ENCODE measurements at regions not wholly inside any gene's neighbourhood (a gene's known extent, or its start where the extent isn't known, plus 50 kb on each side); places are given as distances from the start of the nearest gene placed in this dataset.

DNA sequence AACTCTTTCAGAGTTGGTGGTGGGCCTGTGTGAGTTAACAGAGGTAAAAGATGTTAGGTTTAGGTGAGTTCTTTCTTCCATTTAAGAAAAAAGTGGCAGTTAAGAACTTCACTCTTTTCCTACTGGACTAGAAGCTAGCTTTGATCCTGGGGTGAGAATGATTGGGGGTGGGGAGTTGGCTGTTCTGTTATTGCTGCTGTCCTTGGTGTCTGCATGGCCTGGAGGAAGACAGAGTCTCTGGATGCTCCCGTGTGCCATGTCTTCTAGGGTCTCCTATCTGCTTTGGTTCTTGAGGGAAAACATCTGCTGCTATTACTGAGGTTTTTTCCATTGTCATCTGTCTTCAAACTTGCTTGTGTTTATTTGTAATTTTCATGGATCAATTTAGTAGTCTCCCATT is 275.7 kb downstream of the HLX start:
- Mint-ChIP-seq H3K27me3 (peaks cover 0 to 13% (median 5%) of the 10 kb centered on the region in 3 donors), H3K27ac (peak overlapping the region in 3 of 6 donors; percentile 1 to 68 (median 48)), H3K4me1 (peaks cover 11 to 18% (median 14%) of the 10 kb centered on the region in 3 donors), H3K4me3 (no peak overlapping the region), H3K36me3 (peaks cover 0 to 4% of the 10 kb centered on the region in 2 donors), H3K9me3 (peaks cover 0 to 8% (median 4%) of the 10 kb centered on the region in 7 donors)
- DNase-seq: no peak
- no peak for ATAC-seq (ENCODE audit: low read depth in 2 of 2)

DNA sequence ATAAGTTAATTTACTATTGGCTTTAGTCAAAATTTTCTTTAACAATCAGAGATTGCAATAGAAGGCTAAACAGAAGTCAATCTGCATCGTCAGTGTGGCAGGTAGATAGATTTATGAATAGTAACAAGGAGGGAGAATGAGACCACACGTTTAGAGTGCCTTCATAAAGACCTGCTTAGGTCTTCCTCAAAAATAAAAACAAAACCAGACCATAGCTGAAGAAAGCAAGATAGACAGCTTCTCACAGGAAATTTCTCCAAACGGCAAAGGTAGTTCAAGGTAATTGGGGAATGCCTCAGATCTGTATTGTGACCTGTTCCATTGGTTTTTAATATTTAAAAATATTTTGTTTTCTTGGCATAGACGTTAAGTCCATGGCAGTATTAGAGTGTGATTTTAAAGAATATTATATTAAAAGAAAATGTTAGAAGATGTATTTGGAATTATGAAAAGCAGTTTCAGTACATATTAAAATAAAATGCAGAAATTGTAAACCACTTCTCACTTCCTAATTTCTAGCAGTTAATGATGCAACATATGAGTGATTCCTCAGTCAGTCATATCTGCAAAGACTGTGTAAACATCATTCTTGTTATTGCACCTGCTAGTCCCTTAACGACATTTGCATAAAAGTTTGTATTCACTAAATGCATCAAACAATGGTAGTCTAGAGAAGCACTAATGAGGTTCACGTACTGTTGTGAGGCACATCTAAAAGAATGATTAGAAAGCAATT is 278.0 kb downstream of the HLX start:
- peaks cover 11 to 20% (median 18%) of the 10 kb centered on the region in 3 donors for H3K4me1 Mint-ChIP-seq
- H3K27me3 Mint-ChIP-seq: peaks cover 13 to 21% (median 14%) of the 10 kb centered on the region in 3 donors
- peak; percentile 64 for DNase-seq
- peaks cover 0 to 6% of the 10 kb centered on the region in 2 donors for H3K36me3 Mint-ChIP-seq
- H3K9me3 Mint-ChIP-seq: peaks cover 0 to 2% (median 0%) of the 10 kb centered on the region in 7 donors
- peak overlapping the region in 5 of 6 donors; percentile 53 to 96 (median 85) for H3K27ac Mint-ChIP-seq
- H3K4me3 Mint-ChIP-seq: peak overlapping the region in 4 of 8 donors; percentile 14 to 64 (median 60)
- peak; percentile 97 to 99 for ATAC-seq (ENCODE audit: low read depth in 2 of 2)

DNA sequence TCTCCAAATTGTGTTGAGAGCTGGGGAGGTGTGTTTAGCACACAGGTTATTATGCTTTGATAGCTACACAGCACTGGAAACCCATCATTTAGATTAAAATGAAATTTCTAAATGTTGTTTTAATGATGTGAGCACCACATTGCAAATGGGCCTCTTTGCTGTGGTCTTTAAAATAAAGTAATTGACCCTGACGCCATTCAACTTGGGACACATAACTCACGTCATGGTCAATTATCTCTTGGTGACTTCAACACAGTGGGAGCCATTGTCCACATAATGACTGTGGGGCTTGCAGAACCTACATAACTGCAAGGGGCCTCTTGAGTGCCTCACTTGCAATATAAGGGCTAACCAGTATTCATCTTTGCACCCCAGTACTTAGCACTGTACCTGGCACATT is 280.4 kb downstream of the HLX start:
- H3K27ac Mint-ChIP-seq: no peak overlapping the region
- H3K36me3 Mint-ChIP-seq: peaks cover 0 to 10% of the 10 kb centered on the region in 2 donors
- no peak for DNase-seq
- no peaks in the 10 kb centered on the region for H3K9me3 Mint-ChIP-seq
- H3K27me3 Mint-ChIP-seq: peaks cover 22 to 27% (median 23%) of the 10 kb centered on the region in 3 donors
- ATAC-seq (ENCODE audit: low read depth in 2 of 2): no peak
- no peak overlapping the region for H3K4me3 Mint-ChIP-seq
- peaks cover 10 to 26% (median 20%) of the 10 kb centered on the region in 3 donors for H3K4me1 Mint-ChIP-seq

DNA sequence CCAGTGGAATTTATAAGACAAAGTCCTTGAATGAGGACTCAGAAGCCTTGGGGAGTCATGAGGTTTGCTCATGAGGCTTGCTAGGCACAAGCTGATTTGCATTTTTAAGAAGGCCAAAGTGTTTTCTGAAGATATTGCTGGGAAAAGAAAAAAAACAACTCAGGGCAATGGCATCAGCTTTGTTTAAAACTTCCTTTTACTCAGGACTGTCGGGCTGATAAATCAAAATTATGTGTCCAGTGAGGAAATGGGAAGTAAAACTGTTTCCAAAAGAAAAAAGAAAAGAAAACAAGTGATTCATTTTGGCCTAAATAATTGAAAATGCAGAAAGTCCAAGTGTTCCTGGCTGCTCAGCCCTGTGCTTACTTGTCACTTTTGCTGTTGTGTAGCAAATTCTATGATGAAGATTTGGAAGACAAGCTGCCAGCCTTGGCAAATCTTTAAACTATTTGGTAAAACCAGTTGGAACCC is 282.4 kb downstream of the HLX start:
- Mint-ChIP-seq H3K27ac (no peak overlapping the region), H3K36me3 (peaks cover 0 to 10% of the 10 kb centered on the region in 2 donors), H3K9me3 (peaks cover 0 to 5% (median 0%) of the 10 kb centered on the region in 7 donors), H3K4me1 (peaks cover 26 to 44% (median 33%) of the 10 kb centered on the region in 3 donors), H3K27me3 (peaks cover 36 to 41% (median 36%) of the 10 kb centered on the region in 3 donors), H3K4me3 (no peak overlapping the region)
- no peak for ATAC-seq (ENCODE audit: low read depth in 2 of 2)
- DNase-seq: no peak

DNA sequence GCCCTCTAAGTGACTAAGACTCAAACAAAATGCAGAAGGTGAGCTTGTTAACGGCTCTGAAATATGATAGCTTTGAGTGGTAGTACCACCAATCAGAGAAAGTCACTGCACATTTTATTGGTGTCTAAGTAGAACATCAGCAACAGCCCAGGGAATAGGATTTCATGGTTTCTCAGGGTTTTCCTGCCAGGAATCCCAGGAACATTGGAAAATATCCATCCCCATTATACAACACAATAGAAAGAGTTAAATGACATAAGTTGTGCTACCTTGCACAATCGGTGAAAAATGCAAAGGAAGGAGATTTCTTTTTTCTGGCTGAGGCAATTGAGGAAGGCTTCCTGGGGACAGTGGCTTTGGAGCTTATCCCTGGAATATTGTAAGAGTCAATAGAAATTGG is 283.1 kb downstream of the HLX start:
- H3K27me3 Mint-ChIP-seq: peaks cover 36 to 47% (median 36%) of the 10 kb centered on the region in 3 donors
- peaks cover 27 to 49% (median 37%) of the 10 kb centered on the region in 3 donors for H3K4me1 Mint-ChIP-seq
- no peak overlapping the region for H3K27ac Mint-ChIP-seq
- no peak overlapping the region for H3K4me3 Mint-ChIP-seq
- H3K9me3 Mint-ChIP-seq: peaks cover 0 to 5% (median 0%) of the 10 kb centered on the region in 7 donors
- DNase-seq: no peak
- peaks cover 0 to 10% of the 10 kb centered on the region in 2 donors for H3K36me3 Mint-ChIP-seq
- ATAC-seq (ENCODE audit: low read depth in 2 of 2): no peak

DNA sequence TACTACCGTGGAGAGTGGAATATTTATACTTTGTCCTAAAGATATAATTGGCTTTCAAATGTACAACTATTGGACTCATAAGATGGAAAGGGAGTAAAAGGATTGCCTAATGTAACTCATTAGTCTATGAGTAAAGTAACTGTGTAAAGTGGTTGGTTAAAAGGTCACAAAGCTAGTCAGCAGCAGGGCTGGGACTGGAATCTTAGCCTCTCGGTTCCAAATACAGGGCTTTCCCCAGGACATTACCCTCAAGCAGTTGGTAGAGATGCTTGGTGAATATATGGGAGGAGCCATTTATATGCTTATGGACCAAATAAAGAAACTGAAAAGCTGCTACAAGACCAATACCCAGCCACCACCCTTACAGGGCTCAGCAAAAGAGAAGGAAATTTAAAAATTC is 283.7 kb downstream of the HLX start:
- peaks cover 36 to 48% (median 36%) of the 10 kb centered on the region in 3 donors for H3K27me3 Mint-ChIP-seq
- ATAC-seq (ENCODE audit: low read depth in 2 of 2) (no peak), DNase-seq (no peak)
- H3K9me3 Mint-ChIP-seq: peaks cover 0 to 5% (median 0%) of the 10 kb centered on the region in 7 donors
- H3K4me1 Mint-ChIP-seq: peaks cover 33 to 51% (median 43%) of the 10 kb centered on the region in 3 donors
- peaks cover 0 to 10% of the 10 kb centered on the region in 2 donors for H3K36me3 Mint-ChIP-seq
- H3K27ac Mint-ChIP-seq: peak overlapping the region in 1 of 6 donors; percentile 68
- no peak overlapping the region for H3K4me3 Mint-ChIP-seq

DNA sequence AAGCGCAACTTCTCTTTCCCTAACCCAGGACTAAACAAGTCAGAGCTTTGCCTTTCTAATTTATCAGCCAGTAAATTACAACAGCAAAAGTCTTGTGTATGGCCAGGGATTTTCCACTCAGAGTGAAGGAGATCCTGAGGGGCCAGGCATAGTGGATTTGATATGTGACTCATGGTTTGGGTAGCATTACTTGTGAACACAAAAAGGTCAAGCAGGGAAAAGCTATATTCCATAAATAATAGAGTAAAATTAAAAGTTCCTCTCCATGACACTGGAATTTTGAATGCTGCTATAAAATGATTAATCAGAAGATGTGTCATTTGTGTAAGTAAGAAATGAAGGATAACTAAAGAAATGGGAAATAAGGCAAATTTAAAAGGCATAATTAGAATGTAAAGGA is 284.8 kb downstream of the HLX start:
- ATAC-seq (ENCODE audit: low read depth in 2 of 2) (no peak), DNase-seq (no peak)
- Mint-ChIP-seq H3K4me3 (no peak overlapping the region), H3K27ac (no peak overlapping the region), H3K4me1 (peaks cover 39 to 51% (median 40%) of the 10 kb centered on the region in 3 donors), H3K27me3 (peaks cover 36 to 42% (median 42%) of the 10 kb centered on the region in 3 donors), H3K9me3 (peaks cover 0 to 5% (median 0%) of the 10 kb centered on the region in 7 donors), H3K36me3 (peaks cover 0 to 10% of the 10 kb centered on the region in 2 donors)

DNA sequence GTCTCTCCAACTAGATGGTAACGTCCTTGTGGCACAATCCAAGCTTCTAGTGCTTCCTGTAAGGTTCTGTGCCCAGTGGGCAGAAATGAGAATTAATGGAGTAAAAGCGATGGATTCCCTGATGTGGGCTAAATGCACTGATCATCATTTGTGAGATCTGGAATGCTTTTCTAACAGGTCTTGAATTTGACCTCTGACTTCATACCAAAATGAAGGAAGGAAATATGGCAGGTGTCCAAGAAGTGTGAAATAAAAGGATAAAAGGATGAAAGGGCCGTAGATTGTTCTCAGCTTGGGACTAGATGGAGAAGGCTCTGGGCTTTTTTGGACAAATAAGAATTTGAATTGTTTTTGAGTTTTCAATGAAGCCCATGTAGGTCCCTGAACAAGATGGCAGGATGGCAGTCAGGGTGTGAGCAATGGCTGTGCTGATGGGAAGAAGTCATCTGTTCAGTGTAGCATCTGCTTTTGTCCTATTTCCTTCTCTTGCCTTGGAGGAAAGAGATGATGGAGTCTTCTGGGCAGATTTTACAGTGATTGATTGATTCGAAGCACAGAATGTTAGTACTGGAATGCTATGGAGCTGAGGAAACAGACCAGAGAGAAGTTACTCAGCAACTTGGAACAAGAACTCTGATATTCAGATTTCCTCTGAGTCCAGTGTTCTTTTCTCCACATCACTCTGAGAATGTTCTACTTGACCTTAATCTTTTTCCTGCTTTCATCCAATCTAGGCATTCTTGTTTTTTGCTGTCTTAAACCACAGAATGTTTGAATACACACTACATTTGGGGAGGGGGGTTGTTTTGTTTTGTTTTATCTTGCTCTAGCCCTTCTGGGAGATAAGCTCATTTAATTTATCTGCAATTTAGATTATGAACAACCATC is 286.0 kb downstream of the HLX start:
- Mint-ChIP-seq H3K4me1 (peaks cover 39 to 59% (median 40%) of the 10 kb centered on the region in 3 donors), H3K4me3 (peak overlapping the region in 1 of 8 donors; percentile 84), H3K27ac (no peak overlapping the region), H3K36me3 (peaks cover 0 to 10% of the 10 kb centered on the region in 2 donors), H3K27me3 (peaks cover 36 to 46% (median 42%) of the 10 kb centered on the region in 3 donors), H3K9me3 (peaks cover 0 to 5% (median 0%) of the 10 kb centered on the region in 7 donors)
- DNase-seq (no peak), ATAC-seq (ENCODE audit: low read depth in 2 of 2) (no peak)

DNA sequence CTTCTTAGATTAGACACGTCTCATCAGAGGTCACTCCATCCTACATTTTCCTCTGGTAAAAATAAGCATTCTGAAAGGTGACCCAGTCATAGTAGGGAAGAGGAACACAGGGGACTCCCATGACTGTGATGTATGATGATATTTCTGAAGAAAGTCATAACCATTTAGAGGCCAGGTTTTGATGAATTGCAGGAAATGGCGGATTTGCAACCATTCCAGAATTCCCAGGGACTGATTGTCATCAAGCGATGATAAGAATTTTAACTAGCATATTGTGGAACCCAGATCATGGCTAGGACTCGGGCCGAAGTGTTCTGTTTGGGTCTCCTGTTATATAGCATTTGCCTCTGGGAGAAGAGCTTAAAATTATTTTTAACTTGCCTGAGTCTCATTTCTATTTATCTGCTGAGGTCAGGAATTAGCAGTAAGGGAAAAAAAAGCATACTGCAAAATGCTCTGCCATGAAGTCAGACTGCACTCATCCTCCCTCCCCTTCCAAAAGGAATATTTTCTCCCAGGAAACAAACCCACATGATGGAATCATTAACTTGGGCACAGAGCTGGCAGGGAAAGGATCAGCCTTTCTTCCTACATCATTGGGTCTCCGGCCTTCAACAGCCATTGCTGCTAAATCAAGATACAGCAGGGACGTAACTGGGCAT is 286.7 kb downstream of the HLX start:
- ATAC-seq (ENCODE audit: low read depth in 2 of 2) (no peak), DNase-seq (no peak)
- H3K4me1 Mint-ChIP-seq: peaks cover 39 to 59% (median 39%) of the 10 kb centered on the region in 3 donors
- H3K9me3 Mint-ChIP-seq: peaks cover 0 to 5% (median 0%) of the 10 kb centered on the region in 7 donors
- peaks cover 35 to 49% (median 40%) of the 10 kb centered on the region in 3 donors for H3K27me3 Mint-ChIP-seq
- peaks cover 0 to 10% of the 10 kb centered on the region in 2 donors for H3K36me3 Mint-ChIP-seq
- peak overlapping the region in 3 of 8 donors; percentile 9 to 84 (median 62) for H3K4me3 Mint-ChIP-seq
- H3K27ac Mint-ChIP-seq: peak overlapping the region in 2 of 6 donors; percentile 63 to 90

DNA sequence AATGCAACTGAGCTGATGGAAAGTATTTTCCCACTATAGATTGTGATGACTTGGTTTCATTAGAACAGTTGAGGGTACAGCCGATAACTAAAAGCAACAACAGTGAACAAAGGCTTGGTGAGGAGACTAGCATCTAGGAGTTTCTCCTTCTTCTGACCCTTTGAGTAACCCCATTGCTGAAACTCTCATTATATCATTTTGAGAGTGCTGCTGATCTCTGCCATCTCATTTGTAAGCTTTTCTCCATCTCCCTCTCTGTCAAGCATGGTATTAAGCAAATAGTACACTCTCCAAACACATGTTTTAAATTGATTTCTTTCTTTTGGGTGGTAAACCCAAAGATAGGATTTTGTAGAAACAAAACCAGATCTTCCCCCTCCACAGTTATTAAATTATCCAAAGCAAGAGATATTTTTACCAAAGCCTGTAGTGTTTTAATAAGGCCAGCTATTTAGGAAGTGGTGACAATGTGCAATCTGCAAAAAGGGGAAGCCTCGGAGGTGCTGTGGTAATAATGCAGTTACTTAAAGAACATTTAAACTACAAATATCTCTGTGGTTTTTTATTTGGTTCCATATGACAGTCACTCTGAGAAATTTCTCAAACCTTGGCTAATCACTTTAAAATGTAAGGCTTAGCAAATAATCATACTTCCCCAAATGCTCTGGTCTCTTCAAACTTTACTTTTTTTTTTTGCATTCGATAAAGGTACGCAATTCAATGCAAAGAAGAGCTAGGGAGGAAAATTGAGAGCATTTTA is 287.5 kb downstream of the HLX start:
- peak; percentile 75 for DNase-seq
- peak overlapping the region; percentile 34 to 84 (median 66) for H3K4me3 Mint-ChIP-seq
- peaks cover 35 to 52% (median 39%) of the 10 kb centered on the region in 3 donors for H3K27me3 Mint-ChIP-seq
- peak; percentile 95 to 96 for ATAC-seq (ENCODE audit: low read depth in 2 of 2)
- H3K9me3 Mint-ChIP-seq: peaks cover 3 to 12% (median 6%) of the 10 kb centered on the region in 7 donors
- H3K4me1 Mint-ChIP-seq: peaks cover 33 to 59% (median 39%) of the 10 kb centered on the region in 3 donors
- H3K27ac Mint-ChIP-seq: peak overlapping the region; percentile 2 to 90 (median 16)
- H3K36me3 Mint-ChIP-seq: peaks cover 0 to 16% of the 10 kb centered on the region in 2 donors

DNA sequence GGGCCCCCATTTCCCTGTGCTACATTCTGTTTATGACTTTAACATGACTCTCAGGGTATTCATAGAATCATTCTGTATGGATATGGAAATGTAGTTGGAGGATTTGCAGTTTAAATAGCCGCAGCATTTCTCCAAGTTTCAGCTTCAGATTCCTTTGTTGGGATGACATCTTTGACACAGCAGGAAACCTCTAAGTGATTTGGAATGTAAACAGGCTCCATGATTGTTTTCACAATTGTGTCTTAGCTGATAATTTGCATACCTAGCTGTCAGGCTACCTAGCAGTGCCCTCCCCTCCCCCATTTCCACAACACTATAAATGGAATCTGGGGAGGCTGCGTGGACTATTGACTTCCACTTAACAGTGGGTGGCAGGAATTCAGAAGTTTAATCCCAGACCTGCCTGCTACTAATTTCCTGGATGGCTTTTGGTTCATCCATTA is 290.2 kb downstream of the HLX start:
- ATAC-seq (ENCODE audit: low read depth in 2 of 2) (no peak), DNase-seq (no peak)
- peaks cover 5 to 23% (median 13%) of the 10 kb centered on the region in 7 donors for H3K9me3 Mint-ChIP-seq
- peaks cover 41 to 53% (median 42%) of the 10 kb centered on the region in 3 donors for H3K27me3 Mint-ChIP-seq
- H3K4me3 Mint-ChIP-seq: no peak overlapping the region
- peaks cover 33 to 51% (median 43%) of the 10 kb centered on the region in 3 donors for H3K4me1 Mint-ChIP-seq
- no peak overlapping the region for H3K27ac Mint-ChIP-seq
- peaks cover 0 to 20% of the 10 kb centered on the region in 2 donors for H3K36me3 Mint-ChIP-seq

DNA sequence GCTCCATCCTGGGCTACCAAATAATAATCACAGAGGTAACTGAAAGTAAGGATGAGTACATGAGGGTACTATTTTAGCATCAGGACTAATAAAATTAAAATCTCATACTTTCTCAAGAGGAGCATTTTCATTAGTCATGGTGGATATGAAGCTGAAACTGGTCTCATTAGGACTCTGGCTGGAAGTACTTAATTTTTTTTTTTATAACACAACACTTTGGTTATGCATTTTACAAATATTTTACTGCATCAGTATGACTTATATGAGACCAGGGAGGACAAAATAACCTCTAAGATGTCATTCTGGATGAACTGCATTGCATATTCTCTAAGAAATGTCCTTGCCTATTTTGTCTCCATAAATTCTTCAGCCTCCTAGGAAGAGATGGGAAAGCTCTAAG is 290.9 kb downstream of the HLX start:
- H3K4me1 Mint-ChIP-seq: peaks cover 28 to 46% (median 38%) of the 10 kb centered on the region in 3 donors
- H3K9me3 Mint-ChIP-seq: peaks cover 5 to 18% (median 13%) of the 10 kb centered on the region in 7 donors
- H3K27ac Mint-ChIP-seq: no peak overlapping the region
- H3K36me3 Mint-ChIP-seq: peaks cover 0 to 20% of the 10 kb centered on the region in 2 donors
- ATAC-seq (ENCODE audit: low read depth in 2 of 2) (no peak), DNase-seq (no peak)
- no peak overlapping the region for H3K4me3 Mint-ChIP-seq
- H3K27me3 Mint-ChIP-seq: peaks cover 35 to 55% (median 42%) of the 10 kb centered on the region in 3 donors
